Lung (tissue), 11 donors: ENCODE measurements at regions not wholly inside any gene's neighbourhood (a gene's known extent, or its start where the extent isn't known, plus 50 kb on each side); places are given as distances from the start of the nearest gene placed in this dataset.

Experiments used
- ATAC-seq: fragments of 200-7000 bp; cut with Tn5 transposase; one replicate; pipeline ENCODE4 v1.9.1; 2020; ENCODE audit warnings: moderate number of reproducible peaks; ENCODE audit not compliant: insufficient read depth, low FRiP score
- DNase-seq, 3 donors: peaks; one replicate each; pipeline ENCODE4 v3.0.0-alpha.2; 2013 to 2017
- H3K27ac ChIP-seq, 2 donors: one replicate each; pipeline ENCODE4 v1.5.1; 2013; ENCODE audit warnings: mild to moderate bottlenecking in 2 of 2, moderate library complexity in 2 of 2, control low read depth in 1 of 2, inconsistent platforms in 1 of 2, low read depth in 1 of 2, low read length in 1 of 2
- H3K27me3 ChIP-seq, 3 donors: one replicate each; pipeline ENCODE4 v1.5.1; 2013; ENCODE audit warnings: low read length in 2 of 3; ENCODE audit not compliant: control insufficient read depth in 3 of 3, insufficient read depth in 3 of 3
- H3K36me3 ChIP-seq, 4 donors: one replicate each; pipeline ENCODE4 v1.5.1; 2013; ENCODE audit warnings: low read length in 4 of 4, mild to moderate bottlenecking in 1 of 4, moderate library complexity in 1 of 4; ENCODE audit not compliant: control insufficient read depth in 4 of 4, insufficient read depth in 4 of 4
- H3K4me1 ChIP-seq, 5 donors: one replicate each; pipeline ENCODE4 v1.5.1; 2013; ENCODE audit warnings: low read length in 5 of 5, mild to moderate bottlenecking in 2 of 5, moderate library complexity in 1 of 5; ENCODE audit not compliant: control insufficient read depth in 5 of 5, insufficient read depth in 5 of 5
- H3K4me3 ChIP-seq: one replicate; pipeline ENCODE4 v1.5.1; 2013; ENCODE audit warnings: mild to moderate bottlenecking, control low read depth, moderate library complexity
- H3K9ac ChIP-seq, 2 donors: one replicate each; pipeline ENCODE4 v1.5.1; 2013; ENCODE audit warnings: low read length in 2 of 2, control low read depth in 1 of 2; ENCODE audit not compliant: insufficient read depth in 1 of 2
- H3K9me3 ChIP-seq, 4 donors: one replicate each; pipeline ENCODE4 v1.5.1; 2013; ENCODE audit warnings: low read length in 3 of 4, mild to moderate bottlenecking in 1 of 4, moderate library complexity in 1 of 4; ENCODE audit not compliant: control insufficient read depth in 4 of 4, insufficient read depth in 3 of 4
- CTCF ChIP-seq: IDR thresholded peaks from 2 replicates; pipeline ENCODE4 v1.5.1; 2012; ENCODE audit warnings: mild to moderate bottlenecking; ENCODE audit errors: control extremely low read depth, extremely low read depth
- WGBS, 2 donors: extraction: QIAGEN DNeasy Blood & Tissue Kit; methylation state at CpG; one replicate each; pipeline ENCODE4 v1.1.7; 2013; 5-methylcytosine and 5-hydroxymethylcytosine counted together
- donor health status: control.
- donor health status: control.
- donor health status: Bipolar disorder and iron deficiency.
- donor health status: healthy.
- donor health status: DM: yes; HTN: yes; CAD: no.

GRCh38 chr6:84554074-84554473 lies 210.3 kb downstream of the TBX18 start:
- Histone ChIP-seq H3K27me3 (no peaks in the 10 kb centered on the region), H3K27ac (no peak overlapping the region), H3K4me3 (no peak overlapping the region), H3K9ac (no peak overlapping the region), H3K4me1 (peaks cover 0 to 3% (median 0%) of the 10 kb centered on the region in 5 donors), H3K36me3 (no peaks in the 10 kb centered on the region), H3K9me3 (peaks cover 0 to 4% (median 0%) of the 10 kb centered on the region in 4 donors)
- ATAC-seq (peak; percentile 63), DNase-seq (peak in 2 of 3 donors; percentile 10 to 59)
- TF ChIP-seq CTCF, result no peak

- H3K9me3 ChIP-seq, result peaks cover 0 to 4% (median 0%) of the 10 kb centered on the region in 4 donors
- DNase-seq (no peak), ATAC-seq (peak; percentile 9)
- peaks cover 0 to 3% (median 0%) of the 10 kb centered on the region in 5 donors for H3K4me1 ChIP-seq
- H3K4me3 ChIP-seq, result no peak overlapping the region
- WGBS, 2 donors, result 38 to 40% methylated on average over 1 of the region's 1 CpG
- H3K27ac ChIP-seq, result no peak overlapping the region
- no peaks in the 10 kb centered on the region for H3K27me3 ChIP-seq
- no peaks in the 10 kb centered on the region for H3K36me3 ChIP-seq
- no peak overlapping the region for H3K9ac ChIP-seq
- no peak for TF ChIP-seq CTCF
Measured at GRCh38 chr6:84553527-84553926, 210.9 kb downstream of the TBX18 start.

- H3K4me3 ChIP-seq, result no peak overlapping the region
- WGBS, 2 donors, result 90 to 94% methylated on average over 4 to 6 of the region's 6 CpGs
- peaks cover 0 to 4% (median 0%) of the 10 kb centered on the region in 4 donors for H3K9me3 ChIP-seq
- H3K27ac ChIP-seq, result no peak overlapping the region
- ATAC-seq (no peak), DNase-seq (no peak)
- H3K36me3 ChIP-seq, result no peaks in the 10 kb centered on the region
- no peaks in the 10 kb centered on the region for H3K4me1 ChIP-seq
- H3K9ac ChIP-seq, result no peak overlapping the region
- no peak for TF ChIP-seq CTCF
- no peaks in the 10 kb centered on the region for H3K27me3 ChIP-seq
Measured at GRCh38 chr6:84551797-84552196, 212.6 kb downstream of the TBX18 start.

GRCh38 chr6:84549917-84550316 lies 214.5 kb downstream of the TBX18 start:
- ATAC-seq (no peak), DNase-seq (no peak)
- WGBS, 2 donors, result 77 to 89% methylated on average over 4 of the region's 4 CpGs
- Histone ChIP-seq H3K9ac (no peak overlapping the region), H3K27ac (no peak overlapping the region), H3K27me3 (no peaks in the 10 kb centered on the region), H3K36me3 (no peaks in the 10 kb centered on the region), H3K4me3 (no peak overlapping the region), H3K4me1 (no peaks in the 10 kb centered on the region), H3K9me3 (peaks cover 0 to 4% (median 0%) of the 10 kb centered on the region in 4 donors)
- no peak for TF ChIP-seq CTCF
